ENCODE measurements at regions not wholly inside any gene's neighbourhood (a gene's known extent, or its start where the extent isn't known, plus 50 kb on each side); places are given as distances from the start of the nearest gene placed in this dataset.

DNA sequence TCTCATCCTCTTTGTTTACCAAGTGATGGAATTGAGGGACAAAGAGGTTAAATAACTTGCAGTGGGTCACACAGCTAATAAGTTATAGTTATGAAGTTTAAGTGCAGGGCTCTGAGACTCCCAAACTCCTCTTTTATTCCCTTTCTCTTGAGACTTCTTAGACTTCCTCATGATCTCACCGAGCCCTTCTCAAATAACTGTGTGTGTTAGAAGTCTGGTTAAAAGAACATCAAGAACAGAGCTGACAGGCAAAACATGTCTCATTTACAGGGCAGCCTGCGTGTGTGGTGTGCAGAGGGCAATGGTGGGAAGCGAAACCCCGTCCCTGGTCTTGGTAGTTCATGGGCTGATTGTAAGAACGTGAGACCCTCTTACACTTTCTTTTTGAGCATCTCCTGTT lies 368.0 kb downstream of the SLC4A3 start:
- DNase-seq (ENCODE audit: low spot score) (no peak), FAIRE-seq (no peak)

DNA sequence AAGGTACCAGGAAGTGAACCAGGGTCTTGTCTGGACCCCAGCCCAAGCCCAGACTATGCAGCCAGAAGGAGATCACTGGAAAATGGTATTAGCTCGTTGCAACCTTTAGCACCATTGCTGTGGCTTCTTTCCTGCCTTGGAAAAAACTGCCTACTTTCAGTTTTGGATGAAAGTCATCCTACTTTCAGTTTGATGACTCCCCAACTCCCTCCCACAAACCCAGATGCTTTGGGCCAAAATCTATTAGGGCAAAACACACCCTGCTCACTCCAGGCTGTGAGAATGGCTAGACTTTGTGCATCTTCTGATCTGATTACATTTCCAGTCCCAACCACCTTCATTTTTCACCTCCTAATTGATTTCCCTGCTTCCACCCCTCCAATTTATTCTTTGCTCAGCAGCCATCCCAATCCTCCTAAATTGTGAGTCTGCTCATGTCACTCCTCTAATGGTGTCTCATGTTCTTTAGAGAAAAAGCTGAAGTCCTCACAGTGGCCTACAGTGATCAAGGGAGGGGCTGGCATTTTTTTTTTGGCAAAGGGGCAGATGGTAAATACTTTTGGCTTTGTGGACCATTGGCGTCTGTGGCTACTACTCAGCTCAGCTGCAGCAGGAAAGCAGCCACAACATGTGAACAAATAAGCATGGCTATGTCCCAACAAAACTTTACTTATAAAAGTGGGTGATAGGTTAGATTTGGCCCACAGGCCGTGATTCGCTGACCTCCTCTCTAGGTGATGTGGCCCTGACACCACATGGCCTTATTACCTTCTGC lies 368.7 kb downstream of the SLC4A3 start:
- FAIRE-seq (no peak), DNase-seq (ENCODE audit: low spot score) (no peak)

DNA sequence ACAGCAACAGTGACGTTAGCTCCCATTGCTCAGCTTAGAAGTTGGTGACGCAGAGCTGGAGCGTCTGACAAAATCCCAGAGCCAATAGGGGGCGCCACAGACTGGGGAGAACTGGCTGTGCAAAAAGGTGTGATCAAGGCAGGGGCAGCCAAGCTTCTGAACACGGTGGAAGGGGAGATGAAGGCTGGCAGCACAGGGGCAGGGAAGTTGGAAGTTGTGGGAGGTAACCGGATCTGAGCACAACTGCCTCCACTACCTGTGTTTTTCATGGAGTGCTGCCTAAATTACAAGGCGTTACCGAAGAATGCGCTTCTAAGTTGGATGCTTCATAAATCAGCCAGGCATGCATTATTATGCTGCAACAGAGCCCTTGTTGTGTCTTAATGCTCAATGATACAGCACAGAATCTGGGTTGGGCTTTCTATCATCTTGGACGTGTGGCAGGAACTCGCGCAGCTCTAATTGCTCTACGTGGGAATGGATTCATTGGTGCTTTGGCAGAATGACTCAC lies 370.0 kb downstream of the SLC4A3 start:
- FAIRE-seq (no peak), DNase-seq (ENCODE audit: low spot score) (no peak)

DNA sequence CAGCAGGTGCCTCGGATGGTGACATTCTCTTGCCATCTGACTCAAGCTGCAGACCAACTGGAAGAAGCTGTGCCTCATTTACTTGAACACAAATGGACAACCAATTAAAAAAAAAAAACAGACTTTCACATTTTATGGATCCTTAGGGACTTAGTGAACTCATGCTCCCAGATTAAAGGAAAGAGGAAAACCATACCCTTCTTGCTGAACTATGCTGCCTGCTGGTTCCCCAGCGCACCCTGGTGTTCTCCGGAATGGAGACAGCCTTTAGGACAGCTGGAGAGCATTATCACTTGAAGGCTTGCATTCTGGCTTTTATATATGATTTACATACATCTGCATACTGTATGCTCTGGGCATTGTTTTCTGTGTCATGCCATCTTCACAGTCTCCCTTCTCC lies 370.7 kb downstream of the SLC4A3 start:
- FAIRE-seq, result no peak
- DNase-seq (ENCODE audit: low spot score), result no peak

DNA sequence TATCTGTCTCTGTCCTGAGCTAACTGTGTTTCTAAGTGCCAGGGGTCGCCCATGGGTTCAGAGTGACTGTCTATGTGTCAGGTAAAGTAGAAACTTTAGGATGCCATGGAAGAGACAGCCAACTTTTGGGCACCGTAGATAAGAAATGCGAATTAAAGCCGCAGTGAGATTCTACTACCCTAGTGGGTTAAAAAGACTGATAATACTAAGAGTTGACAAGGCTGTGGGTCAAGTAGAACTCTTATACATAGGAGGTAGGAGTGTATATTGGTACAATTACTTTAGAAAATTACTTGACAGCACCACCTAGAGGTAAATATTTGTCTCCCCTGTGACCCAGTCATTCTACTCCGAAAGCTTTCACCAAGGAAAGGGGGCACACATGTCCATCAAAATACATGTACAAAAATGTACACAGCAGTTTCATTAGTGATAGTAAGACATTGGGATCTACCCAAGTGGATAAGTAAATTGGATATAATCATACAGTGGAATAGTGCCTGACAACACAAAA lies 371.3 kb downstream of the SLC4A3 start:
- FAIRE-seq, result no peak
- DNase-seq (ENCODE audit: low spot score), result no peak

DNA sequence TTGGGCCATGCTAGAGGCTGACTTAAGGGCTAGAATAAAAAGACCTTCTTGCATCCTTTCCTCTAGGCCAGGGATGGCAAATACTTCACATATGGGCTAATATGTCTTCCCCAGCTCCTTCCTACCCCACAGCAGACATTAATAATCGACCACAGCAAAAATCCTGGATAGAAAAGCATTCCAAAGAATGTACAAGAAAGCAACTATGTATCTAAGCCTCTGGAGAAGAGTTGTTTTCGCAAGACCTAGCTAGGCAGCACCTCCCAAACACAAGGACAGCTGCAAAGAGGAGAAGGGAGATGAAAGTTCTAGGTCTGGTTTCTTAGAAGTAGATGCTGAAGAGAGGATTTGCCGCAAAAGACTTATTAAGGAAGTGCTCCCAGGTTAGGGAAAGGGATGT lies 372.6 kb downstream of the SLC4A3 start:
- FAIRE-seq (no peak), DNase-seq (ENCODE audit: low spot score) (no peak)

DNA sequence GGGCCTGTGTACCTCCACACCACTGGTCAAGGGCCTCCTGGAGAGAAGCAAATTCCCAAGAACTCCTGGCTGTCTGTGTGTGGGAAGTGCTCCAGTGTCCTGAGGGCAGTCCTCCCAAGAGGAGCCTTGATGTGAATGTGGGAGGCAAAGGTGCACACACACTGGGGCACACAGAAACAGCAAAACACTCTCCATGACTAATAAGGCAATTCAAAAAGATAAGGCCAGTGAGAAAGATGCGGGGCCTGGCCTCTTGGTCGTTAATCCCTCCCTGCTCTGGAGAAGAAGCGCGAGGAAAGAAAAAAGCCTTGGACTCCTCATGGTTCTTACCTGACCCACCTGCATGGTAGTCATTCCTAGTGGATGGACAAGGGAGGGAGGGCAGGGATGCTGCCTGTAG lies 373.2 kb downstream of the SLC4A3 start:
- DNase-seq (ENCODE audit: low spot score) (no peak), FAIRE-seq (no peak)

DNA sequence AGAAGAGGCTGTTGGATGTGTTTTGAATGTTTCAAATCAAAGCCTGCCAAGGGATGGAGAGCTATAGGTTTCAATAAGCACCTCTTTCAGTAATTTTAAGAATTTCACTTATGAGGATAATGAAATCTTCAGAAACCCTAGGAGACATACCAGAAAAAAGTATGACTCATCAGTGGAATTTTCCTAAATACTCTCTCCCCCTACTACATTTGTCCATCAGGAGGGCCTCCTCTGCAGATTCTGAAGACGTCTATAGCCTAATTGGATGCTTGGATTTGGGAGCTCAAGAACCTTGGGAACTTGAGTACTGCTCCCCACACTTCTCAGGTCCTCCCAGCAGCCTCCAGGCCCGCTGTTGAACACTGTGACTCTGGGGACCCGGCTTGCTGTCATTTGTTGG lies 374.3 kb downstream of the SLC4A3 start:
- FAIRE-seq (no peak), DNase-seq (ENCODE audit: low spot score) (peak; percentile 62)

DNA sequence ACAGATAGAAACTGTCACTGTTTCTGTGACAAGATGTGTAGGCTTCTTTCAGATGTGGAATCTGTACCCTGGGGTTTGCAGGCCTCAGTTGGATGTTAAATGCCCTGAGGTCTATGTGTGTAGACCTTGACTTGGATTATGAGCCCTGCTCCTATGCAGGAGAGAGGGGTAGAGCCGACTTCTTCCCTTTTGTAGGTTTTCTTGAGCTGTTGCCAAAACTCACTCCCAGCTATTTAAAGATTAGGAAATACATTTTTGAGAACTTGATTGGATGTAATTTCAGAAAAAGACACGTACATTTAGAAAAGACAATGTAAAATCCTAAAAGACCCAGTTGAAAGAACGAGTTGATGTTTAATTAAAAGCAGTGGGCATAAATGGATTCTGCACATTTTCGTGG lies 374.8 kb downstream of the SLC4A3 start:
- DNase-seq (ENCODE audit: low spot score) (no peak), FAIRE-seq (no peak)

DNA sequence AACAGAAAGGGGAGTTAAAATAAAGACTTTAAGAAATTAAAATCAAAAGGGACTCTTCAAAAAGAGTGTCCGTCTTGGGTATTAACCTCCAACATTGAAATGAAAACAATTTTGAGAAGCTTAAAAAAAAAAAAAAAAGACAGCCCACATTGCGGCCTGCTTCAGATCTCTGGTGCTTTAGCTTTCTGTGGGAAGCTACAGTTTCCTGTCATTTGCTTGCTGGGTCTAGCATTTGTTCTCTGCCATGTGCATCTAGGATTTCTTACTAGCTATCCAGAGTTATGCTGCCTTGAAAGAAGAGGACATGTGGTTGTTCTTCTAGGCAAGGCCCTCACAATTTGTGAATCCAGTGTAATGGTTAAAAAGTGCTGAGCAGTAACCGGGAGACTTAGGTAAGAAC lies 375.3 kb downstream of the SLC4A3 start:
- DNase-seq (ENCODE audit: low spot score), result no peak
- no peak for FAIRE-seq

DNA sequence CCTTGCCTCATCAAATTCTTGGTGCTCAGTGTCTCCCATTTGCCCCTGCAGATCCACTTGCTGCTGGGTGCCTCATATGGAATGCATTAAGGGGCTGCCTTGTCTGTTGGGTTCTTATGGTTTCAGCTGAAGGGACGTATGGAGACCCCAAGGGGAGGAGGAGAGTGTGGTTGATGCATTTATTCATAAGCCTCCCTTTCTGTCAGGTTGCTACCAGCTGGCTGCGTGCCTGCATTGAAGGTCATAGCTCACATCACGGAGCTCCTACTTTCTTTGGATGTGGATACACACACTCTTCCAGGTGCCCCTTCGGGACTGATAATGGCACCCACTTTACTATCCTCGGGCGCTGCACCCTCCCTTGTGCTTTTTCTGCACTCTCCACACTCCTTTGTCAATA lies 377.9 kb downstream of the SLC4A3 start:
- FAIRE-seq (peak; percentile 27), DNase-seq (ENCODE audit: low spot score) (no peak)

DNA sequence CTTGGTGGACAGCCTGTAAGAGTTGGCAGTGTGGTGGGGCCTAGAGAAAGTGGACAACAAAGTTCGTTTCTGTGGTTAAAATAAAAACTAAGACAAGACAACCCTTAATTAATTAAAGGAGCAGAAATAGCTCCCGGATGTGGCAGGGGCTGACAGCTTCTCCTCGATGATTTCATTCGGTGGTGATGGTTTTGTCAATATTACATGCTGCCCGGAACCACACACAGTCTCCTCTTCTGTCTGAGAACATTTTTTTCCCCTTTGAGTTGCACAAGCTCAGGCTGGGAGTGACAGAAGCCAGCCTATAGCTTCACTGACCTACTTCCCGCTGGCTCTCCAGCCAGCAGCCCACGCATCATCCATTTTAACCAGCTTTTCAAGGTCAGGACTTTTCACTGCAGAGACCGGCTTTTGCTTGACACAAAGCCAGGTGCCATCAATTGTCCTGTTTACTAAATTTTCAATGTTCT lies 378.8 kb downstream of the SLC4A3 start:
- peak; percentile 44 for DNase-seq (ENCODE audit: low spot score)
- FAIRE-seq, result no peak

DNA sequence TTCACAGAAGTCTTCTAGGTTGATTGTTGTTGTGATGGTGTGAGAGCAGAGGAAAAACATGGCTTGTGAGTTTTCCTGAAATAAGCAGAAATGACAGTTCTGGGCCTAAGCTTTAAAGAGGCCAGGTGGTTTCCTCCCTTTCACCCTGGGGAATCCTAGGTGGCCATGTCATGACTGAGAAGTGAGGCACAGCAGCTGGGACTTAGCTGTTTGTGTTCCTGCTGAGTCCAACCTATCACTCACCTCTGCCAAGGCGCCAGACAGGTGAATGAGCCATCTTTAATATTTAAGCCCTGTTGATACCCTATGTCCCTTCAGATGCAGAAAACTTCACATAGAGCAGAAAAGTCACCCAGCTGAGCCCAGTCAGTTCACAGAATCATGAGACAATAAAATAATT lies 384.4 kb downstream of the SLC4A3 start:
- FAIRE-seq (no peak), DNase-seq (ENCODE audit: low spot score) (no peak)

DNA sequence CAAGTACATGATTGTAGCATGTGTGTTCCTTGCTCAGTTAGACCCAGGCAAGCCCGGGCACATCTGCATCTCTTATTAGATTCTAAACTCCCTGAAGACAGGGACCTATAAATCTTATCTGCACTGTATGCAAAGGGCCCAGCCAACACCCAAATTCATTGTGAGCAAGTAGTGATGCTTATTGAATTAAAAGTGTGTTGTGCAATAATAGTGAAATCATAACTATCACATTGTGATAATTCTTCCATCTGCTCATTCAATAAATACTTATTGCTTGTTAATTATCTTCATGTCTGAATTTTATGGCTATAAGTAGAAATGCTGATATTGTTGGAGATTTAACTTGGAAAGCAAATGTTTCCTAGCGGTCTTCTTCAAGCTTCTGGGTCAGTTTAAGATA lies 387.5 kb downstream of the SLC4A3 start:
- no peak for FAIRE-seq
- DNase-seq (ENCODE audit: low spot score), result no peak

DNA sequence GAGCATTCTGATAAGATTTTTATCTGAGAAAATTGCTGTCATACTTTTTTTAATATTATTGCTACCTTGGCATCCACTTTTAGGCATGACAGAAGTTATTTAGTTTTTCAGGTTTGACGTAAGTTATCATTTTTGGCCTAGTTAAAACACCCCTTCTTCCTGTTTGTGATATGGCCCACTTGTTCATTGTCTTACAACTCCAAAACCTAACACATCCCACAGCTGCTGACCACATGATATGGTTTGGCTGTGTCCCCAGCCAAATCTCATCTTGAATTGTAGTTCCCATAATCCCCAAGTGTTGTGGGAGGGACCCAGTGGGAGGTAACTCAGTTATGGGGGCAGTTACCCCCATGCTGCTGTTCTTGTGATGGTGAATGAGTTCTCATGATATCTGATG lies 388.1 kb downstream of the SLC4A3 start:
- DNase-seq (ENCODE audit: low spot score) (no peak), FAIRE-seq (no peak)

DNA sequence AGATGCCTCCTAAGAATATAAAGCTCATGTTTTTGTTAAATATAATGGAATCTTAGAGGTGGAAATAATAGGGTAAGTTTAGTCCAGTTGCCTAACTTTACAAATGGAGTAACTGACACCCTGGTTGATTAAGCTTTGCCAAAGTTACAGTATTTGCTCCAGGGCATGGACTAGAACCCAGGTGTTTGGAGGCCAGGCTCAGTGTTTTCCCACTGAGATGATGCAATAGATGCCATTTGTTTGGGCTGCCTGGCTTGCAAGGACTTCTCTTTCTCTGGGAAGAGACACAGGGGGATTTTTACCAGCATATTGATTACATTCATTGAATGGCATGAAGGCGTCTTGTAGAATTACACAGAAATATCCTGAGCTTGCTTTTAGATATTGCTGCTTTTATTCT lies 397.8 kb downstream of the SLC4A3 start:
- DNase-seq (ENCODE audit: low spot score) (no peak), FAIRE-seq (no peak)

DNA sequence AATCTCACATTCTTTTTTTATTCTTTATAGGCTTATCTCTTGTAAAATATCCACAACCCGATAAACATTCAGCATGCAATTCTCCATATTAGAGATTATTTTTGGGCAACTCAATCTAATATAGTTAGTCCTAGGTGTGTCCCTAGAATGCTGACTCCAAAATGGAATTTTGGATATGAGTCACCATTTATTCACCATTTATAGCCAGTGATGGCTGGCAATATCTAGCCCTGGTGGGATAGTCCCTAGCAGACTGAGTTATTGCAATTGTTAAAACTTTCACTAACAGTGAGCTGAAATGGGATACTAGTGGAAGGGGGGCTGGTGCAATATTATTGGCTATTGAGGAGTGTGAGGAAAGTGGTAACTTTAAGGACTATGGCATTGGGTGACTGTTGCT lies 401.6 kb downstream of the SLC4A3 start:
- DNase-seq (ENCODE audit: low spot score) (no peak), FAIRE-seq (no peak)

DNA sequence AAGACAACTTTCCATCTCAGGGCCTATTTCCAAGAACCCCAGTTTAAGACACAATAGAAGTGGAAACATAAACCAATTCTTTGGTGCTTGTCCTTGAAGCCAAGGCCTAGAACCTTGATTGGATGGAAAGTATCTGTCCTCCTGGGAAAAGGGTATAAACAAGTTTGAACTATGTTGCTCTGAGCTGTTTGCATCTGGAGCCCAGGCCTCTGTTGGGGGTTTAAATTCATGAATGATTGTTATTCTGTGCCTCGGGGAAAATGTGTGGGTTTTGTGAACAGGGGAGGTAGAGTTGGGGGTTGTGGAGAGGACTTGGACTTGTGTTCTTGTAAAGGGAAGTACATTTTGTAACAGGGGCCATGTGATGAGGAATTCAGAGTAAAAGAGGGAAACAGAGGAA lies 406.1 kb downstream of the SLC4A3 start:
- no peak for DNase-seq (ENCODE audit: low spot score)

DNA sequence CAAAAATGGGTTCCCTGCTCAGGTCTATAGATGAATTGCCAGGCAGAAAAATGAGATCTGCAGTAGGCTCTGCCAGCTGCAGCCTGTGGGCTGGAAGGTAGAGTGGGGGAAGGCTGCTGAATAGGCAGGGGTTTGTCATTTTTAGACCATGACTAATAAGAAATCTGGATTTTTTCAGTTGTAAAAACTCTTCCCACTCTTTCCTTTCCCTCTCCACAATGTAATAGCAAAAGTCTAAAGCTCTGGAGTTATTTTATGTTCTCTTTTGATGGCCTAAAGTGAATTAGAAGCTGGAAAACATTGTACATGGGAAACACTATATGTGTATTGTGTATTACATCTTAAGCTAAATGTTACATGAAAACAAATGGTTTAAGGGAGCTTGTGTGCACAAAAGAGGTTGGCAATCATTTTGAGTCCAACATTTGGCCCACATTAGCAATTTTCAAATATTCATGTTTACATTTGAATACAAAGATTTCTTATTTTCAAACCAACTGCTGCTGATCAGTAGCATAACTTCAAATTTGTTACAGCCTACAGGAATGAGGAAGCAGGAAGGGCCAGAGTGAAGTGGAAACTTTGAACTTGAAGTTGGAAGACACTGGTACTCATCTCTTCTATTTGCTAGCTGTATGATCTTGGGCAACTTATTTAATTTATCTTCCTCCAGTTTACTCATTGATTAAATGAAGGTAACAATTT lies 407.1 kb downstream of the SLC4A3 start:
- FAIRE-seq, result no peak
- DNase-seq (ENCODE audit: low spot score), result peak; percentile 78

More for the DNA sequence above, 406.1 kb downstream of the SLC4A3 start:
- no peak for FAIRE-seq

DNA sequence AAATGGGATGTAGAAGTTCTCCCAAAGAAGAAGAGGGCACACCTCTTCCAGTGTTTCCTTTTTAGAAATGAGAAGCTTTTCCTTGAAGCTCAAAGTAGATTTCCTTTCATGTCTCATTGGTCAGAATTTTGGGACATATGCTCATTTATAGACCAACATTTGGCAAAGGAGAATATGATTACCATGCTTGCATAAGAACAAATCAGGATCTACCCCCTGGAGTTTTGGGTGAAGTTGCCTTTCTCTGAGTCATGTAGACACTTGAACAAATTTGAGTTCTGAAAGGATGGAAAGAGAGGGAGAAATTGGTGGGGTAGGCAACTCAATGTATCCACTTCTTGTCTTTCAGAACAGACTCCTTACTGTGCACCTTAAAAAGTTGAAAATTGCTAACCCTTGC lies 409.0 kb downstream of the SLC4A3 start:
- no peak for DNase-seq (ENCODE audit: low spot score)
- FAIRE-seq, result no peak

DNA sequence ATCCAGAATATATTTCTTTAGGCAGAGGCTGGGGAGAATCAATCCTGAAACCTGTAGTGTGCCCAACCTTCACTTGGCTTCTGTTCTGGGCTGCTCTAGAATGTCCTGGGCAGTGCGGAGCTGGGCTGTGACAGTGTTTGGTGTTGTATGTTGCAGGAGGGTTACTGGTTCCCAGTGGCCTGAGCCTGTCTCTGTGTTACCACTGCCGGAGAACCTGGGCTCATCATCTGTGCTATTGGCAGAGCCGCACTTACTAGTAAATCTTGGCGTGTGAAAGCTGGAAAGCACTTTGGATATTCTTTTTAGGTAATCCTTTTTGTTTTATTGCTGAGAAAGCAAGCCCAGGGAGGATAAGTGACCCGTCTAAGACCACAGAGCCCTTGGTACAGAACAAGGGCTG lies 412.9 kb downstream of the SLC4A3 start:
- FAIRE-seq, result no peak
- no peak for DNase-seq (ENCODE audit: low spot score)

DNA sequence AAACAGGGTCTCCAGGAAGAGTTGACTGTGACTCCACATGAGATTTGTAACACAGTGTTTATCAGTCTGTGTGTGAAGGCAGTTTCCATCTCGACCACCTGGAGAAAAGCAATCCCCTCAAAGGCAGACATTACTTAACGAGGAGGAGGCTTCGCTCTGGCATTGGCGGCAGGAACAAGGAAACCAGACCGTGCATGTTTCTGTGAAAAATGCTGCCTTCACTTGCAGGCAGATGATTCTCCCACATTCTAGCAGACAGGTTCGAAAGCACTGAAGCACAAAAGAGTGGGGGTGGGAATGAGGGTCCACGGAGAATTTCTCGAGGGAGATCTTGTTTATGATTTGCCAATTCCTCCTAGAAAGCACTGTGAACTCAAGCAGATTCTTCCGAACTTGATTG lies 414.0 kb downstream of the SLC4A3 start:
- FAIRE-seq, result no peak
- DNase-seq (ENCODE audit: low spot score), result no peak
